Activated effector memory CD4-positive, alpha-beta T cell treated with Interleukin-2 at 50 U/mL for 16 hours (primary cell): ENCODE measurements at regions not wholly inside any gene's neighbourhood (a gene's known extent, or its start where the extent isn't known, plus 50 kb on each side); places are given as distances from the start of the nearest gene placed in this dataset.
A peak's percentile ranks its signal among the peaks of the same experiment; 100 is the strongest.

Experiments used
- DNase-seq: peaks from one replicate; pipeline ENCODE4 v3.0.0-alpha.2; 2020

GRCh38 chr1:59135761-59136255, 161.1 kb upstream of the FGGY start:
- DNase-seq: no peak

- no peak for DNase-seq
These were observed 160.2 kb upstream of the FGGY start for GRCh38 chr1:59136541-59137275.

GRCh38 chr1:59137276-59137615, 159.6 kb upstream of the FGGY start:
- no peak for DNase-seq

GRCh38 chr1:59137968-59138367, 158.9 kb upstream of the FGGY start:
- DNase-seq: no peak

GRCh38 chr1:59138402-59138801, 158.5 kb upstream of the FGGY start:
- no peak for DNase-seq

- no peak for DNase-seq
These were observed 157.5 kb upstream of the FGGY start for GRCh38 chr1:59139396-59139795.

GRCh38 chr1:59141267-59141863, 155.5 kb upstream of the FGGY start:
- no peak for DNase-seq

- no peak for DNase-seq
These were observed 154.4 kb upstream of the FGGY start for GRCh38 chr1:59142311-59143132.

- DNase-seq: no peak
These were observed 153.8 kb upstream of the FGGY start for GRCh38 chr1:59143133-59143487.

GRCh38 chr1:59143811-59144210, 153.1 kb upstream of the FGGY start:
- DNase-seq: no peak

- no peak for DNase-seq
These were observed 151.9 kb upstream of the FGGY start for GRCh38 chr1:59144959-59145358.

- DNase-seq: no peak
These were observed 150.8 kb upstream of the FGGY start for GRCh38 chr1:59146056-59146455.

- DNase-seq: peak; percentile 20
These were observed 150.1 kb upstream of the FGGY start for GRCh38 chr1:59146651-59147358.

GRCh38 chr1:59149435-59149834, 147.5 kb upstream of the FGGY start:
- DNase-seq: no peak

- DNase-seq: no peak
These were observed 146.1 kb upstream of the FGGY start for GRCh38 chr1:59150577-59151386.

- DNase-seq: no peak
These were observed 145.5 kb upstream of the FGGY start for GRCh38 chr1:59151387-59151761.

GRCh38 chr1:59151860-59152259, 145.0 kb upstream of the FGGY start:
- no peak for DNase-seq

- DNase-seq: no peak
These were observed 144.4 kb upstream of the FGGY start for GRCh38 chr1:59152511-59152910.

- no peak for DNase-seq
These were observed 142.5 kb upstream of the FGGY start for GRCh38 chr1:59154401-59154800.

GRCh38 chr1:59155351-59155750, 141.5 kb upstream of the FGGY start:
- no peak for DNase-seq

GRCh38 chr1:59156051-59156450, 140.8 kb upstream of the FGGY start:
- no peak for DNase-seq

GRCh38 chr1:59156526-59157199, 140.2 kb upstream of the FGGY start:
- DNase-seq: no peak
